GM21723 (cell line): ENCODE measurements at regions not wholly inside any gene's neighbourhood (a gene's known extent, or its start where the extent isn't known, plus 50 kb on each side); places are given as distances from the start of the nearest gene placed in this dataset.
A peak's percentile ranks its signal among the peaks of the same experiment; 100 is the strongest.

Experiments
- ATAC-seq: cut with Tn5 transposase; IDR thresholded peaks from one replicate; pipeline ENCODE4 v1.9.1; 2021; ENCODE audit warnings: mild to moderate bottlenecking, moderate library complexity; ENCODE audit not compliant: unreplicated experiment

GRCh38 chr4:111813555-111814140, 331.6 kb upstream of the FAM241A start:
- no peak for ATAC-seq

DNA sequence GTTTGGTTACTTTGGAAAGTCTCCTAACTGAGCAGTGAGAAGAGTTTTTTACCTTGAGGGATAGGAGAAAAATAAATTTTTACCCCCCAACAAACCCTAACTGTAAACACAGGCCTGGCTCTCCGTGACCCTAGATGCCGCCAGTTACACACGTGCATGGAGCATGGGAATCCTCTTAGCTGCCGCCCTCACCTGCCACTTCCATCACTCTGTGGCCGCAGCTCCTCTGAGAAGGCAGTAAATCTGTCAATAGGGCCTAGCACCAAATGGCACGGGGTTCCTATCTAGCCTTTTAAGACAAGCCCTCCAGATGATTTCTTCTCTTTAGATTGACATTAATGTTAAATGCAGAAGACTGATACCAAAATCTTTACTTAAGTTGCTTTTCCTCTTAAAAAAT, 330.3 kb upstream of the FAM241A start:
- ATAC-seq, result no peak

DNA sequence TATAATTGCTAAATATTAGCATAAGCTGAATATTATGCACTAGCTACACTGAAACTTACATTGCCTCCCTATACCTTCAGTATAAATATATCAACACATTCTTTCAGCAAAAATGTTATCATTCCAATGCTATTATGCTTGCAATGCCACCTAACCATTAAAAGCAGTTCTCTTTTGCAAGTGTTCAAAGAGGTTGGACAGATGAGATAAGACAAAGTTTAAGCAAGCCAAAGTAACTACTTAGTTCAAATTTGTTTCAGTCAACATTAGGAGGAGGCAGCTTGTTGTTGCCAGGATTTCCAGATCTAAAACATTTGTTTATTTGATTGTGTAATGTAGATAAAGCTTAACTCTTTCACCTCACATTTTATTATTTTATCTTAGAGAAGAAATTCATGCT, 323.9 kb upstream of the FAM241A start:
- no peak for ATAC-seq

DNA sequence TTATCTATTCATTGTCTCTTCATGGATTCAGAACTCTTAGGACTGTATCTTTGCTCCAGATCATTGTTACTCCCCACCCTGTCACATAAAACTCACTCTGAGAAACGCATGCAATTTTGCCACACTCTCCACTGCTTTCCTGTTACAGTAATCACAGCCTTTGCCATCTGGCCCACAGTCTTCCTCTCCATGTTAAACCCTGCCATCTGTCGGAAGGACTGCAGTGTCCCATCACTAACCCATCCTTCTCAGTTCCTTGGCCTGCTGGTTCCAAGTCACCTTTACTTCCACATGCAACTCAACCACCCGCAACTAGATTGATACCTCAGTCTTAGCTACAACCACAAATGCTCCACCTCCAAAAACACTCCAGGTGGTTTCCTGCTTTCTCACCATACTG, 308.7 kb upstream of the FAM241A start:
- no peak for ATAC-seq

- no peak for ATAC-seq
Observed at GRCh38 chr4:111837761-111838160, 307.5 kb upstream of the FAM241A start.

GRCh38 chr4:111838406-111838930, 306.8 kb upstream of the FAM241A start:
- peak; percentile 88 for ATAC-seq

- ATAC-seq, result no peak
Observed at GRCh38 chr4:111839141-111839540, 306.1 kb upstream of the FAM241A start.

DNA sequence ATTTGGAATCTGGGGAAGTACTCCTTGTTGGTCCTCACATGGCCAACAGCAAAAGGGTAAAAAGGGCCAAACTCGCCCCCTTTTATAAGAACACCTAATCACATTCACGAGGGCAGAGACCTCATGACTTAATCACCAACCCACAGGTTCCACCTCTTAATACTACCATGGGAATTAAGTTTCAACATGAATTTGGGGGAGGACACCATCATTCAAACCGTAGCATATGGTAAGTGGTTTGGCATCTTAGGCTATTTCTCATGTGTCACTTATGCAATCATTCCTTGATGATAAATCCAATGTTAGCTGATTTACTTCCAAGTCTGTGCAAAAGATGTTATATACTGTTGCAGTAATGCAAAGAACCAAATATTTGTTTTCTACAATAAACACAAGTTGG, 302.9 kb upstream of the FAM241A start:
- no peak for ATAC-seq

DNA sequence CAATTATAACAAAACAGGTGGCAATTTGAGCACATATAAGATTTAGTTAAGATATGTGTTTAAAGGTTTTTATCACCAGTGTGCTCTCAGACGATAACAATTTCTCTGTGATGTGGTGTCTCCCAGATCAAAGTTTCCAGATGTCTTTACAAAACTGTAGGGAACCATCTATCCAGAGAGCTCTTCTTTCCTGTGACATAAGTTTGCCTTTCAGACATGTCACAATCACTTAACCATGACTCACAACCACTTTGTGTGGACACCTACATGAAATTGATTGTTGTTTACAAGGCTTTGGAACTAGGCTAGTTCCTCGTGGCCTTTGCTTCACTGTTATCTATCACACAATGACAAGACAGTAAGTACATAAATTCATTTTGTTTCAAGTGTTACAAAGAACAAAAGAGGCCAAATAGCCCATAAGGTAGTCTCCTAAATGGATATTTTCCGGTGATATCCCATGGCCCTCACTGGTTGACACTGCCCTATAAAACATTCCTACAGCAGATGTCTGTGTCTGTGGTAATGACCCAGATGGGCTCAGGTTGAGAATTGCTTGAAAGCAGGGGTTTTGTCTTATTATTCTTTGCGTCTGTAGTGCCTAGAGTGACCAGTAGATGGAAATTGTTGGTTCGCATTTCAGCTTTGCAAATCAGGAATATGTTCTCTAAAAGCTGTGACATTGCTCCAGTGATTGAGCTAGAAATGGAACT, 297.8 kb upstream of the FAM241A start:
- ATAC-seq, result no peak

- ATAC-seq, result no peak
Observed at GRCh38 chr4:111849746-111850284, 295.4 kb upstream of the FAM241A start.

DNA sequence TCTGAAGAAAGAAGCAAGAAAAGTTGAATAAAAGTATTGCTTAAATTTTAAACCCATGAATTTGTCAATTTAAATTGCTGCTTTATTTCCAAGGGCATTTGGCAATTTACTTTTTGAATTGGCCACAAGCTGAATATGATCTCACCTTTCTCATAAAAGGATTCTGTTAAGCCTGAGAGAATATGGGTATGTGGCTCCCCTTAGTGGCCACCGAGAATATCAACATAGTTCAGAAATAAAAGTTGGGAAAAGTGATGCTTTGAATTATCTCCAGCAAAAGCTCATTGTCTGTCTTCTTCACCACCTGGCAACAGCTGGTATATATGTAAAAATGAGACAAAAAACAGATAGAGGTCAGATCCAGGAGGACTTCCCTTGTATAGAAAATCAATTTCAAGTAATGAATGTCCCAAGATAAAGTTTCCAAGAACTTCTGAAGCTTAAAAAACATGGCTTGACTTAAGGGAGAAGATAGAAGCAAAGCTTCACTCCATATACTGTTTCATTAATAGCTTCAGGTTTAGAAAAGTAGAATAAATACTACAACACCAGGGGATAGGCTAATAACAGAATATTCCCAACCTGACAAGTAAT, 290.7 kb upstream of the FAM241A start:
- ATAC-seq, result peak; percentile 82

DNA sequence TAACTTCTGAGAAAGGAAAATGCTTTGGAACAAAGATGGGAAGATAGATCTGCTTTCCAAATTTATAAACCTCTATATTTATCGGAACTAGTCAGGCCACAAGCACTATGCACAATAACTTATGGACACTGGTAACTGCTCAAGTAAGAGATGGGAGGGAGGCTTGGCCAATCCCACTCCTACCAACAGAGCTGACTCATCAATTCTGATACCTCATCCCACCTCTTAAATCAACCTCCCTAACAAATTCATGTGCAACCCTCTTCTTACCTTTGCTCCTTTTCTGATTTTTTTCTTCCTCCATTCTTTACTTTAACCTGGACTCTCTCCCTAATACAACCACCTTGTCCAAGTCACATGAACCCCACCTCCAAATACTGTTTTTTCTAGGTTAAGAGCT, 289.9 kb upstream of the FAM241A start:
- no peak for ATAC-seq

DNA sequence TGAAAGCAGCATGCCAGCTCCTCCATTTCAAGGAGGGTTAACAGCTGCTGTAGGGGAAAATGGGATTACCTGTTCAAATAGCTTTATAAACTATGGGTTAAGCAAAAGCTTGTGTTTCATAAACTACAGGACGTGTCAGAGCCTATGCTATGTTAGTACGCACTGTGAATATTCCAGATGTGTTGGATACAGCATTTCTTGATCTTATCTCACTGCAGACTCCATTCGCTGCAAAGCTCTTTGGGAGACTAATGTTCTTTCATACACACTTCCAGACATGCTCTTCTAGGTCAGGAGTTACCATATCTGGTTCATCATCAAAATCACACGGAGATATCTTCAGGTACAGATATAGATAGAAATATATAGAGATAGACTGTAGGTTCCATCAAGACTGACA, 281.2 kb upstream of the FAM241A start:
- ATAC-seq, result no peak

DNA sequence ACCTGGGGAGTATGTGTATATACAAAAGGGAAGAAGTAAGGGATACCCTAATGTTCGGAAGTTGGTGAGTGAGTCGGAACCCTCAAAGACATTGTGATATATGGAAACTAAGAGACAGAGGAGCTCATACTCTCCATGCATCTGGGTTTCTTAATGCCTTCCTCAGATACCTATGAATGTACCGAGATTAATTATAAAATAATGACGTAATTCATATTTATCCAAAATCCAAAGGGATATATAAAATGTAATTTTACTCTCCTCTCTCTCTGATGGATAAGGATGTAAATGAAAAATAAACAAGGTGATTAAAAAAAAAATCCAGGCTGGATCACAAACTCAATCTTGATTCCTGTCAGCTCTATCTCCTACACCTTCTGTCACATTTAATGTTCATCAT, 275.9 kb upstream of the FAM241A start:
- ATAC-seq, result no peak

DNA sequence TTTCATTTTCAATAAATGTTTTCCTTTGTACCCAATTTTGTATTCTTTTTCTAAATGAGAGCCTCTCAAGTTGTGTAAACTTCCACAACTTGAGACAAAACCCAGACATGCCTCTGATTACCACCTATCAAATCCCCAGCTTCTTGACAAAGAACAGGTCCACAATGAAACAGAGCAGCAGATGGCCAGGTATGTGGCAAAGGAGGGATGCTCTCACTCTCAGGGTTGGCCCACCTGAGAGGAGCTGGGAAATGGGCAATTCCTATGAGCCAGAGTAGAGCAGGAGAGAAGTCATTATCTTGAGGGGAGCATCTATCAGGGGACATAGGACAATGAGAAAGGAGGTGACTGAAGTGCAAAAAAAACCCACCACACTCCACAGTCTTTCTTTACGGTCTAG, 273.5 kb upstream of the FAM241A start:
- no peak for ATAC-seq

- no peak for ATAC-seq
Observed at GRCh38 chr4:111873801-111874200, 271.5 kb upstream of the FAM241A start.

GRCh38 chr4:111879539-111879938, 265.7 kb upstream of the FAM241A start:
- no peak for ATAC-seq

DNA sequence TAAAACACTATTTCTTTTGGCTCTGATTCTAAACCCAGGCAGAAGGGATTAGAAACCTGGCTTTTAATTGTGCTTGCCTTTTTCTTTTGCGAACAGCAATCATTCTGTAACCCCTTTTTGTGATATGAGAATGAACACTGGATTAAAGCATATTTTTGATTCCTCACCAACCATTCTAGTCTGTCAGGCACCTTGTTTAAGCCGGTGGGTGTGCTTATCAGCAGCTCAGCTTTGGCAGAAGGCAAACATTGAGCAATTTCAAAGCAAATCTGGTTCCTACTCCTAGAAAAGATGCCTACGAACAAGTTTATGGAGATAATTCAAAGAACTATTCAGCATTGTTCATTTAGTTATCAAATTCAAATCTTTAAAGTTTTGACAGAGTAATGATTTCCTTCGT, 265.1 kb upstream of the FAM241A start:
- no peak for ATAC-seq

- no peak for ATAC-seq
Observed at GRCh38 chr4:111883557-111883999, 261.7 kb upstream of the FAM241A start.

DNA sequence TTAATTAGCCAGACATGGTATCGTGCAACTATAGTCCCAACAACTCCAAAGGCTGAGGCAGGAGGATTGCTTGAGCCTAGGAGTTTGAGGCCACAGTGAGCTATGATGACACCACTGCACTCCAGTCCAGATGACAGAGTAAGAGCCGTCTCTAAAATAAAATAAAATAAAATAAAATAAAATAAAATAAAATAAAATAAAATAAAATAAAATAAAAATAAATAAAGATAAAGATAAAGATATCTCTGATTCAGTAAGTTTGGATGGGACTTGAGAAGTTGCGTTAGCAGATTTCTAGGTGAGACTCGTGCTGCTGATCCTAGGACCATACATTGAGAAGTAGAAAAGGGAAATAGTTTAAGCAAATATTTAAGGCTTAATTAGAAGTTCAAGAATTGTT, 254.8 kb upstream of the FAM241A start:
- no peak for ATAC-seq

GRCh38 chr4:111905511-111905910, 239.7 kb upstream of the FAM241A start:
- peak; percentile 85 for ATAC-seq

GRCh38 chr4:111919639-111920038, 225.6 kb upstream of the FAM241A start:
- ATAC-seq, result no peak
